ENCODE measurements at regions not wholly inside any gene's neighbourhood (a gene's known extent, or its start where the extent isn't known, plus 50 kb on each side); places are given as distances from the start of the nearest gene placed in this dataset.

DNA sequence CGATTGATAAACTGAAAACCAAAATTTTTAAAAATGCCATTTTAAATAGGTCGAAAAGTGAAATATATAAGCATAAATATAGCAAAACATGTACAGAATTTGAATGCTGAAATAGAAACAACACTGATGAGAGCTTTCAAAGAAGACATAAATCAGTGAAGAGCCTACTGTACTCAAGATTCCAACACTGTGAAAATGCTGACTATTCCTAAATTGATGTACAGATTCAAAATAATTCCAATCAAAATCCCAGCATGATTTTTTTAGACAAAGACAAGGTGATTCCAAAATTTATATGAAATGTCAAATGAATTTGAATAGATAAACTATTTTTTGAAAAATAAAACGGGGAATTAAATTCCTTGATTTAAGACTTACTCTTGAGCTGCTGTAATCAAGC is 1010.4 kb downstream of the TBC1D22A start:
- no peak overlapping the region for H3K27ac Mint-ChIP-seq
- CTCF ChIA-PET: no interaction called here

DNA sequence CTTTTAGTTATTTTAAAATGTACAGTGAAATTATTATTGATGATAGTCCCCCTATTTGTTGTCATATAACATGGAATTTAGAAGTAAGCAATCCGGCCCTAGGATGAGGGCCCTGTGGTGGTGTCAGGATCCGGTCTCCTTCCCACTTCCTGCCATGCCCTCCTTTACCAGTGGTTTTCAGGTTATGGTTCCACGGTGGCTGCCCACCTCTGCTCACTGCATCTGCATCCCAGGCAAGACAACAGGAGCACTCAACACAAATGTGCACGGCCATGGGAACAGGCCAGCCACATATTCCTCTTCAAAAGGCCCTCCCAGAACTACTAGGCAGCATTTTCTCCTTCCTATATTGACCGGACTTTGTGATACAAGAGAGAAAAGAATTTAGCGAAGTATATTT is 1007.2 kb downstream of the TBC1D22A start:
- H3K27me3 Mint-ChIP-seq: no peaks in the 10 kb centered on the region
- H3K4me3 Mint-ChIP-seq: no peak overlapping the region
- no peak overlapping the region for H3K27ac Mint-ChIP-seq
- CTCF ChIA-PET: no interaction called here
- DNase-seq: no peak
- H3K9me3 Mint-ChIP-seq: no peaks in the 10 kb centered on the region
- no peaks in the 10 kb centered on the region for H3K36me3 Mint-ChIP-seq (ENCODE audit: low read depth)
- POLR2A ChIA-PET: no interaction called here
- H3K4me1 Mint-ChIP-seq: no peaks in the 10 kb centered on the region

More for the DNA sequence above, 1010.4 kb downstream of the TBC1D22A start:
- H3K27me3 Mint-ChIP-seq: no peaks in the 10 kb centered on the region
- no peaks in the 10 kb centered on the region for H3K36me3 Mint-ChIP-seq (ENCODE audit: low read depth)
- no peaks in the 10 kb centered on the region for H3K4me1 Mint-ChIP-seq
- no peaks in the 10 kb centered on the region for H3K9me3 Mint-ChIP-seq
- no peak for DNase-seq
- POLR2A ChIA-PET: no interaction called here
- no peak overlapping the region for H3K4me3 Mint-ChIP-seq

DNA sequence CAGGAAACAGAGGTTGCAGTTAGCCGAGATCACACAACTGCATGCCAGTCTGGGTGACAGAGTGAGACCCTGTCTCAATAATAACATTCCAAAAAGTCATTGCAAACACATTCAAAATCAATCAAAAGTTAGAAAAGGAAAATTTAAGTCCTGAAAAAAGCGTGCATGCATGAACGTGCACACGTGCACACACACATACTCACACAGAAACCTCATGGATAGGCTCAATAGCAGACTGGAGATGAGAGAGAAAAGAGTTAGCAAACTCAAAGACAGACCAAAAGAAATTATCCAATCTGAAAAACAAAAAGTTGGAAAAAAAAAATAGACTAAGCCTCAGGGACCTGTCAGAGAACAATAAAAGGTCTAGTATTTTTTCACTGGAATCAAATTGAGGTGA is 1005.6 kb downstream of the TBC1D22A start:
- Mint-ChIP-seq H3K4me3 (no peak overlapping the region), H3K4me1 (no peaks in the 10 kb centered on the region), H3K27ac (no peak overlapping the region), H3K27me3 (no peaks in the 10 kb centered on the region), H3K9me3 (no peaks in the 10 kb centered on the region), H3K36me3 (ENCODE audit: low read depth) (no peaks in the 10 kb centered on the region)
- POLR2A ChIA-PET: no interaction called here
- CTCF ChIA-PET: no interaction called here
- DNase-seq: no peak

DNA sequence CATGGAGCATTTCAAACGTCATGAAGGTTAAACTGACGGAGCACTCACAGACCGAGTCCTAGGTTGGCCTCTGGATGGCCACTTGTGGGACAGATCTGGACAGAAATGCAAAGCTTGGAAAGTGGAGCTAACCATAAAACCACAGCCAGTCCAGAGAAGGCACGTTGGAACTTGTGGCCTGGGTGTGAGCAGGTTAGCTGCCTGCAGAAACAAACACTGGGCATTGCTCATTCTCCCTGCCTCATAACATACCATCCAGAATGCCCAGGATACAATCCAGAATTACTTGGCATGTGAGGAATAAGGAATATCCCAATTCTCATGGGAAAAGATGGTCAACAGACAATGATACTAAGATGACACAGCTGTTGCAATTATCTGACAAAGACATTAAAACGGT is 1005.0 kb downstream of the TBC1D22A start:
- no peak for DNase-seq
- Mint-ChIP-seq H3K9me3 (no peaks in the 10 kb centered on the region), H3K27ac (no peak overlapping the region), H3K27me3 (no peaks in the 10 kb centered on the region), H3K4me3 (no peak overlapping the region), H3K36me3 (ENCODE audit: low read depth) (no peaks in the 10 kb centered on the region), H3K4me1 (no peaks in the 10 kb centered on the region)
- CTCF ChIA-PET: no interaction called here
- POLR2A ChIA-PET: no interaction called here

DNA sequence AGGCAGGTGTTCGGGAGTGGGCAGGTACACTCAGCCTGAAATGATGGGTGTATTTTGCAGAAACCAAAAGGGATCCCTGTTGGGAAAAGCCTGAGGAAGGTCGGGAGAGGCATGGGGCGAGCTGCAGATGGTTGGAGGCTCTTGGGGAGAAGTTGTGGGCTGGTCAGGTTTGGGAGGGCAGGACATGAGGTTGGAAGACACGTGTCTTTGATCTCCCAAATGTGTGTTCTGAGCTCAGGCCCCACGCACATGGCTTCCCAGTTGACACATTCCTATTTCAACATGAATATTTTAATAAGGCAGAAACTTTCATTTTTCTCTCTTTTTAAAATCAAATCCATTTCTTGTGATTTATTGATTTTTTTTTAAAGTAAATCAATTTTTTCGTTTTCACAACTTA is 1003.3 kb downstream of the TBC1D22A start:
- H3K9me3 Mint-ChIP-seq: no peaks in the 10 kb centered on the region
- H3K27me3 Mint-ChIP-seq: no peaks in the 10 kb centered on the region
- no peak overlapping the region for H3K4me3 Mint-ChIP-seq
- H3K36me3 Mint-ChIP-seq (ENCODE audit: low read depth): no peaks in the 10 kb centered on the region
- ChIA-PET POLR2A (no interaction called here), CTCF (no interaction called here)
- no peaks in the 10 kb centered on the region for H3K4me1 Mint-ChIP-seq
- DNase-seq: no peak
- no peak overlapping the region for H3K27ac Mint-ChIP-seq

DNA sequence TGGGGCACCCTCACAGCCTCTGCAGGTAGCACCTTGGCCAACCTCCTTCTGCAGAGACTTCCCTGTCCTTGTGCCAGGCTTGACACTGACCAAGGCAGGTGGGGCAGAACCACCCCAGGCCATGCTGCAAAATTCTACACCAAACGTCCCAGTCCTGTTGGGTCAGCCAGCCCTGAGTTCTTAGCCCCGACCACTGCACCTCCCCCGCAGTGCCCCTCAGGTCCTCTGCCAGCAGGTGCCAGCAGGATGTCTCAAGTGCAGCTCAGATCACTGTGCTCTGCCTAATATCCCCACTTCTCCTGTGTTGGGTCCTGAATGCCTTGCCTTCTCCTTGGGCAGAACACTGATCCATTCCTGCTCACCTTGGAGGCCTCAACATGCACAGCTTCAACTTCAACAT is 999.7 kb downstream of the TBC1D22A start:
- Mint-ChIP-seq H3K4me1 (no peaks in the 10 kb centered on the region), H3K4me3 (no peak overlapping the region), H3K27me3 (no peaks in the 10 kb centered on the region), H3K27ac (no peak overlapping the region), H3K36me3 (ENCODE audit: low read depth) (no peaks in the 10 kb centered on the region), H3K9me3 (no peaks in the 10 kb centered on the region)
- POLR2A ChIA-PET: no interaction called here
- CTCF ChIA-PET: no interaction called here
- no peak for DNase-seq

DNA sequence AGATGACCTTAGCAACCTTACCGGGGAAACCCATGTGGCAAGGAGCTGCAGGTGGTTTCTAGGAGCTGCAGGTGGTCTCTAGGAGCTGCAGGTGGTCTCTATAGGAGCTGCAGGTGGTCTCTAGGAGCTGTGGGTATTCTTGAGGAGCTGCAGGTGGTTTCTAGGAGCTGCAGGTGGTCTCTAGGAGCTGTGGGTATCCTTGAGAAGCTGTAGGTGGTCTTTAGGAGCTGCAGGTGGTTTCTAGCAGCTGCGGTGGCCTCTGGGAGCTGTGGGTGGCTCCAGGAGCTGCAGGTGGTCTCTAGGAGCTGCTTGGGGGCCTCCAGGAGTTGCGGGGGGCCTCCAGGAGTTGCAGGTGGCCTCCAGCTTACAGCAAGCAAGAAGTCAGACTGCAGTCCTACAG is 997.5 kb downstream of the TBC1D22A start:
- no peaks in the 10 kb centered on the region for H3K4me1 Mint-ChIP-seq
- H3K36me3 Mint-ChIP-seq (ENCODE audit: low read depth): no peaks in the 10 kb centered on the region
- CTCF ChIA-PET: no interaction called here
- no peak overlapping the region for H3K27ac Mint-ChIP-seq
- no peak for DNase-seq
- H3K27me3 Mint-ChIP-seq: no peaks in the 10 kb centered on the region
- POLR2A ChIA-PET: no interaction called here
- H3K9me3 Mint-ChIP-seq: no peaks in the 10 kb centered on the region
- H3K4me3 Mint-ChIP-seq: no peak overlapping the region

DNA sequence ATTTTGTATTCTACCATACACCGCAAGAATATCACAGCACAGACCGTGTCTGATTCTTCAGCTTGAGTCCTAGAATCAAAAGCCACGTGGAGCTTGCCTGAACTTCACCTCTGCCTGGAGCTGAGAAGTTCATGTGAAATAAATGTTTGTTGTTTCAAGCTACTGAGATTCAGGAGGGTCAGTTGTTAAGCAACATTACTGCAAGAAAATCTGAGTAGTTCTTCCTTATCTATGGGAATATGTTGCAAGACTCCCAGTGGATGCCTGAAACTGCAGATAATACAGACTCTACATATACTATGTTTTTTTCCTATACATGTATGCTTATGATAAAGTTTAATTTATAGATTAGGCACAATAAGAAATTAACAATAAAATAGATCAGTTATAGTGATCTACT is 995.3 kb downstream of the TBC1D22A start:
- Mint-ChIP-seq H3K4me3 (no peak overlapping the region), H3K27ac (no peak overlapping the region), H3K36me3 (ENCODE audit: low read depth) (no peaks in the 10 kb centered on the region), H3K9me3 (no peaks in the 10 kb centered on the region), H3K27me3 (peaks cover 4% of the 10 kb centered on the region), H3K4me1 (no peaks in the 10 kb centered on the region)
- DNase-seq: no peak
- ChIA-PET CTCF (no interaction called here), POLR2A (no interaction called here)

DNA sequence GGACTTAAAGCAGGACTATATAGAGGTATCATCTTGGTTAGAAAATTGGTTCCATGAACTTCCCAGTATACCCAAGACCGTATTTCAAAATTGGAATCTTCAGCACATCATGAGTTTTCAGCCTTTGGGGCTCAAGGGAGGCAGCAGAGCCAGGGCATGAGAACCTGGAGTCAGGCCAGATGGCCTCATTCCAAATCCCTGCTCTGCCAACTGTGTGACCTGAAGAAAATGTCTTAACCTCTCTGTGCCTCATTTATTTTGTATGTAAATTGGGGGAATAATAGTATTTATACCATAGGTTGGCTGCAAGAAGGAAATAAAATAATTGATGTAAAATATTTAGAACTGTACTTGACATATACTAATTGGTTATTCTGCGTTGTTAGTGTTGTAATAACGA is 987.6 kb downstream of the TBC1D22A start:
- ChIA-PET POLR2A (no interaction called here), CTCF (no interaction called here)
- no peak for DNase-seq
- H3K27me3 Mint-ChIP-seq: peaks cover 4% of the 10 kb centered on the region
- H3K4me3 Mint-ChIP-seq: no peak overlapping the region
- H3K9me3 Mint-ChIP-seq: no peaks in the 10 kb centered on the region
- no peaks in the 10 kb centered on the region for H3K36me3 Mint-ChIP-seq (ENCODE audit: low read depth)
- no peaks in the 10 kb centered on the region for H3K4me1 Mint-ChIP-seq
- H3K27ac Mint-ChIP-seq: no peak overlapping the region

DNA sequence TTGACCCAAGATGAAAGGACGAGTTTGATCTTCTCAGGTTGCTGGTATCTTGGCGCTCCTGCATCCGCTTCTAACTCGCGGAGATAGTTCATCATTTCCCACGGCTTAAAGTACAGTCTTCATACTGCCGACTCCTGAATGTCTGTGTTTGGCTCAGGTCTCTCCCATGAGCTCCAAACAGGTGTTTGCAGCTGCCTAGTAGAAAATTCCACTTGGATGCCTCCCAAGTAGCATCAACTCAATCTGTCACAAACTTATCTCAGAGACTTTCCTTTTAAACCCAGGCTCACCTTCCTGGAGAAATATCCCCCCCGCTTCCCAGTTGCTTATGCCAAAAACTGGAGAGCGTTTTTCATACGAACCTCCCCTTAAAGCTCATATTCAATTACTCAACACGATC is 986.5 kb downstream of the TBC1D22A start:
- Mint-ChIP-seq H3K4me3 (no peak overlapping the region), H3K4me1 (no peaks in the 10 kb centered on the region), H3K36me3 (ENCODE audit: low read depth) (no peaks in the 10 kb centered on the region), H3K27ac (no peak overlapping the region), H3K27me3 (peaks cover 3% of the 10 kb centered on the region), H3K9me3 (no peaks in the 10 kb centered on the region)
- no peak for DNase-seq
- ChIA-PET CTCF (no interaction called here), POLR2A (no interaction called here)

DNA sequence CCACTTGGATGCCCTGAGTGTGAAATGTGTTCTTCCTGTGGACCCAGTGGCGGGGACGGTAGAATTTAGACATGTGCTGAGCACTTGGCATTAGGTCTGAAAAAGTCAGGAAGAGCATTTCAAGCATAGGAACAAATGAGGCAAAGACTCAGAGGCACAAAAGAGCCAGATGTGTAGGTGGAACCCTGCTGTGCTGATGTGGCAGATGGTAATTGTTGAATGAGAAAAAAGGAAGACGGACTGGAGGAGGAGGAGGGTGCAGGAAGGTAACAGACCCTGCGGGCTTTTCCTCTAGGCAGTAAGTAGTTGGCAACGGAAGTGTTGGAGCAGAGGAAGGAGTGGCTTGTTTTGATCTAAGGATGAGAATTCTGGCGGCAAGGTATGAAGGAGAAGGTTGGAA is 985.8 kb downstream of the TBC1D22A start:
- H3K4me1 Mint-ChIP-seq: no peaks in the 10 kb centered on the region
- no peak for DNase-seq
- ChIA-PET POLR2A (no interaction called here), CTCF (no interaction called here)
- no peaks in the 10 kb centered on the region for H3K36me3 Mint-ChIP-seq (ENCODE audit: low read depth)
- H3K27ac Mint-ChIP-seq: no peak overlapping the region
- no peaks in the 10 kb centered on the region for H3K9me3 Mint-ChIP-seq
- H3K4me3 Mint-ChIP-seq: no peak overlapping the region
- H3K27me3 Mint-ChIP-seq: peaks cover 1% of the 10 kb centered on the region

DNA sequence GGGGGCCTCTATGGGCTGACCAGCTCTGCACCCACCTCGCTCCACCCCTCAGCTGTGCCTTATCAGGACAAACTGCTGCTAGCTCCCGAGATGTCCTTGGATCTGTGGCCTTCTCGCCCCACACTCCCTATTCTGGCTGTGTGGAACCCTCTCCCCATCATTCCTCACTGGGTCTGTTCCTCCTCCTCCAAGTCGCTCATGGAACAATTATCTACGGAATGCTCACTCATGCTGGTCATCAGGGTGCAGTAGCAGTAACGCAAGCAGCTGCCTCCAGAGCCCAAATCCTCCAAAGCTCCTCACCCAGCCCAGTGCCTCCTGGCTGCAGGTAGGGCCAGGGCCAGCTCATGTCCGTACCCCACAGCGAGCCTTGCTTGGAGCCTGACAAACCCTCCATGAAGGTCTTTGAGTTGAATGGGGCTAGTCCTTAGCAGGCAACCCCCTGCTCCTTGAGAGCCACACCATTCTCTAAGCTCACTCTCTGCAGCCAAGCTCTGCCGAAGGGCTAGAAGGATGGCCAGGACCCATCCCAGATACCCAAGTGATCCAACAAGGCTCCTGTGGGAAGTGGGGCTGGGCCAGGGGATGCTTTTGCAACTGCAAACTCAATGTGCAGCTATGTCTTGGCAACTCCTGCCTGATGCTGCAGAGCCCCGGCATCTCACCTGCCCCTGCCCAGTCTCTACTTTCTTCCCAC is 977.8 kb downstream of the TBC1D22A start:
- Mint-ChIP-seq H3K27me3 (no peaks in the 10 kb centered on the region), H3K4me3 (no peak overlapping the region), H3K36me3 (ENCODE audit: low read depth) (no peaks in the 10 kb centered on the region), H3K4me1 (no peaks in the 10 kb centered on the region), H3K27ac (no peak overlapping the region), H3K9me3 (no peaks in the 10 kb centered on the region)
- CTCF ChIA-PET: no interaction called here
- DNase-seq: no peak
- POLR2A ChIA-PET: no interaction called here

DNA sequence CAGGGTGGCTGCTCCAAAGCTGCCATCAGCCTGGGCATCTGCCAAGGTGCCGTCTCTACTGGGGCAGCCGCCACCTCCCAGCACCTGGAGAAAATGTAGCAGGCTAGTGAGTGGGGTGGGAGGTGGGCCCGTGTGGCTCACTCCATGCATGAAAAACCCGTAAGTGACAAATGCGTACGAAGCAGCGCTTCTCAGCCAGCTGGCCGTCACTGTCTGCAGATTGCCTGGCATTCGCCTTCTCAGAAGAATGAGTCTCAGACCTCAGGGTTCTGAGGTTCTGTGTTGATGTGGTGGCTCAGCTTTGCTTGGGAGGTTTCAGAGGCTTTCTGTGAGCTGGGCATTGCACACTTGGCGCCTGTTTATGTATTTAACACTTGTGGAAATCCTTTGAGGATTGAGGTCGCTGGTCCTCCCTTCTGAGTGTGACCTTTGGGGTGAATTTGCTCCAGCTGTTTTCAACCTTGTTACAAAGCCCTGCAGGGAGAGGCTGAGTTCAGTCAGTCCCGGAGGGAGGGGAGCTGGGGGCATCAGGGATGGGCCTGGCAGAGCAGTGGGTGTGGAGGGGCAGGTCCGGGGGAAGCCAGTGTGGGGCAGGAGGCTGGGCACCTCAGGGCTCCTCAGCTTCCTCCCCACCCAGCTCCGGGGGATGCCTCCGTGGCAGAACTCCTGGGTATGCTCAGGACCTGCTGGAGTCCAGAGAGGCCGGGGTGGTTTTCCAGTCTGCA is 977.0 kb downstream of the TBC1D22A start:
- H3K27me3 Mint-ChIP-seq: no peaks in the 10 kb centered on the region
- no peaks in the 10 kb centered on the region for H3K4me1 Mint-ChIP-seq
- H3K27ac Mint-ChIP-seq: no peak overlapping the region
- no peak overlapping the region for H3K4me3 Mint-ChIP-seq
- DNase-seq: no peak
- H3K36me3 Mint-ChIP-seq (ENCODE audit: low read depth): no peaks in the 10 kb centered on the region
- ChIA-PET CTCF (no interaction called here), POLR2A (no interaction called here)
- no peaks in the 10 kb centered on the region for H3K9me3 Mint-ChIP-seq

DNA sequence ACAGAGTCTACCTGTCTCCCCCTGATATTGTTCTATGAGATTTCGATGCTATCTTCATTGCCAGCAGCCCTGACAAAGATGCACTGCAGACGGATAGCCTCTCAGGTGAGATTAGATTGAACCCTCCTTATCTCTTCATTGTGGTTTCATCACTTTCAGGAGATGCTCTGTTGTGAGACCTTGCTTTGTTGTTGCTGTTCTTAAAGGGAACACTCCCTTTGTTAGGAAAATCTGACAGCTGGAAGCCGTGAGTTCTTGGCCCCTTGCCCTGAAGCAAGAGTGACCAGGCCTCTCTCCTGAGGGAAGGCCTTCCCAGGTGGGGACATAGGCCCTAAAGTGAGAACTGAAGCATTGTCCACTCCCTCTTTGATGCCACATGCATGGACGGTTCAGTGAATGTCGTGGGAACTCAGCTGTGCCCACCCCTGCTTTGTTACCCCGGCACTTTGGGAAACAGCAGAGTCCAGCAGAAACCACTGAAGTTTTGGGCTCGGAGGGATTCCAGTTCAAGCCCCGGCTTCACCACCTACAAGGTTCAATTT is 976.1 kb downstream of the TBC1D22A start:
- Mint-ChIP-seq H3K27ac (no peak overlapping the region), H3K27me3 (no peaks in the 10 kb centered on the region), H3K4me3 (no peak overlapping the region), H3K36me3 (ENCODE audit: low read depth) (no peaks in the 10 kb centered on the region), H3K9me3 (no peaks in the 10 kb centered on the region), H3K4me1 (no peaks in the 10 kb centered on the region)
- no peak for DNase-seq
- ChIA-PET POLR2A (no interaction called here), CTCF (no interaction called here)

Data from activated CD4-positive, alpha-beta T cell treated with anti-CD3 and anti-CD28 coated beads, Interleukin-2, amount 10 ng/mL, durations not matched to agents 7 days and 5 days (primary cell).